ENCODE measurements at regions not wholly inside any gene's neighbourhood (a gene's known extent, or its start where the extent isn't known, plus 50 kb on each side); places are given as distances from the start of the nearest gene placed in this dataset.

GRCh38 chr17:72284806-72285205, 164.0 kb downstream of the SOX9 start:
- TF ChIP-seq FOXJ3 (CRISPR knock-in tag; IDR thresholded peaks at IDR 0.05; ENCODE audit: borderline replicate concordance) (no peak), USF2 (CRISPR knock-in tag; IDR thresholded peaks at IDR 0.05) (no peak), NR1H2 (CRISPR knock-in tag; IDR thresholded peaks at IDR 0.05) (no peak), ZNF281 (CRISPR knock-in tag; IDR thresholded peaks at IDR 0.05) (no peak), CTCF (IDR thresholded peaks at IDR 0.05) (no peak), ZNF425 (CRISPR knock-in tag; conservative IDR thresholded peaks at IDR 0.05) (no peak)

Measured in WTC11 (cell line).